ENCODE measurements at regions not wholly inside any gene's neighbourhood (a gene's known extent, or its start where the extent isn't known, plus 50 kb on each side); places are given as distances from the start of the nearest gene placed in this dataset.
A peak's percentile ranks its signal among the peaks of the same experiment; 100 is the strongest.
"Not testable (repeated sequence)": the region's sequence is repeated elsewhere in the genome, so short reads cannot be mapped to it uniquely, and the experiment has no call there.

DNA sequence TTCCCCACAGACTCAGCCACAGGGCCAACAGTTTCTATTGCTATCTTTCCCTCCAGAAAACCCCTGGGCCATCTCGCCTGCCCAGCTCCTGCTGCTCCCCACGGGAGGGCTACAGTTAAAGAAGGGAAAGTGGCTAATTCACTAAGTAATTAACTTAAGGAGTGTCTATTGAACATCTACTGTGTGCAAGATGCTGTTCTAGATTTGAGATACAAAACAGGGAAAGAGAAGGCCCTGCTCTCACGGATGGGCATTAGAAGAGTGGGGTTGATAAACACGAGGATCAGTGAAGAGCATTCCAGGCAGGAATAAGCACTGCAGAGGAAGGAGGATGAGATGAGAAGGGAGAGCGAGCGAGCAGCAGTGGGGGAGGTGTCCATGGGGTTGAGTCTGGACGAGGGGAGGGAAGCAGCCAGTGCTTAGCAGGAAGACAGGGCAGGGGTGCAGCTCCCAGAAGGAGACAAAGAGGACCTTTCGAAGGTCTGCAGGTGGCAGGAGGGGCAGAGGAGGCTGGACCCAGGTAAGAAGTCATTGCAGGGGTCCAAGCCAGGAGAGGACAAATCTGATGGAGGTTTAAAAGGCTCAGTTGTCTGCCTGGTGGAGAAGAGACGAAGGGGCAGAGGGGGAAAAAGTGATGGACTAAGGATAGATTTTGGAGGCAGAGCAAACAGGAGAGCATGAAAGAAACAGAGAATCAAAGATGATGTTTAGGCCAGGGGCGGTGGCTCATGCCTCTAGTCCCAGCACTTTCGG is 64.7 kb downstream of the KLF15 start:
- no peak for DNase-seq (ENCODE audit: low spot score)

DNA sequence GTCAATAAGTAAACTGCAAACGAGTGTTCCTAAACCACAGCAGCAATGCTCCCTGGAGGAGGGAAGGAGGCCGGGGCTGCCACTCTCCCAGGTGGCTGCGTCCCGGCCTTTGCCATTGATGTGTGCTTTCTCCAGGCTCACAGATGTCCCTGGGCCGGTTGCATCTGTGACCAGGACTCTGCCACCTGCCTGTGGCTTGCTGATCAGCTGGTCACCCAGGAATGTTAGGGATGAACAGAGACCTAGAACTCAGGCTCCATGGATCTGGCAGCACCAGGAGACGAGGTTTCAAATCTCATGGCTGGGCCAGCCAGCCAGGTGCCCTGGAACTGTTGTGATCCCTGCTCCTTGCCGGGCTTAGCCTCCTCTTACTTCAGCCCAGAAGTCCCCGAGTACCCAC is 65.7 kb downstream of the KLF15 start:
- DNase-seq (ENCODE audit: low spot score): no peak

DNA sequence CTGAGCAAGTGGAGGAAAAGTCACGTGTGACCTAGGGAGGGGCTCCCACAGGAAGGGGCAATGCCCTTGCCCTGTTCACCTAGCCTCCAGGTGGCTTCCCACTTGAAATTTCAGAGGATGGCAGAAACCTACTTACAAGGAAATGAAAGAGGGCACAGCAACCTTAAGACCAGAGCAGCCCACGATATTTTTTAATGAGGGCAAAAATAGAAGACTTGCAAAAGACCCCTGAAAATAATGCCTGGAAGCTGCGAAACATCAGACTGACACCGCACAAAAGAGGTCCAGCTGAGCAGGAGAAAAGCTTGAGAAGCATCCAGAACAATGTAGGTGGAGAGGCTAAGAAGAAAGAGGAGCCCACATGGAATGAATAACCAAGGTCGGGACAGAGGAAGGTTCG is 66.1 kb downstream of the KLF15 start:
- DNase-seq (ENCODE audit: low spot score): no peak

DNA sequence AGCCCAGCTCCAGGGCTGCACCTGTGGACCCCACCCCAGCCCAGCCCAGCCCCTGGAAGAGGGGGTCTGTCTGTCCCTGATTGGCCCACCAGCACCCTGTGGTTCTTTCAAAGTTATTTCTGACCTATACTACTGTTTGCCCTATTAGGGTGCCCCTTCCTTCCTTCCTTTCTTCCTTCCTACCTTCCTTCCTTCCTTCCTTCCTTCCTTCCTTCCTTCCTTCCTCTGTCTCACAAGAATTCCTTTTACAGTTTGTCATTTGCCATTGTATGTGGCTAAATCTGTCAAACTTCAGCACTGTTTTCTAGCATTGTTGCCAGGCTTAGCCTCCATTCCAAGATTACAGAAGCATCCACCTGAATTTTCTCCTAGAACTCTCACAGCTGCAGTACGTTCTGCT is 66.9 kb downstream of the KLF15 start:
- DNase-seq (ENCODE audit: low spot score): no peak

DNA sequence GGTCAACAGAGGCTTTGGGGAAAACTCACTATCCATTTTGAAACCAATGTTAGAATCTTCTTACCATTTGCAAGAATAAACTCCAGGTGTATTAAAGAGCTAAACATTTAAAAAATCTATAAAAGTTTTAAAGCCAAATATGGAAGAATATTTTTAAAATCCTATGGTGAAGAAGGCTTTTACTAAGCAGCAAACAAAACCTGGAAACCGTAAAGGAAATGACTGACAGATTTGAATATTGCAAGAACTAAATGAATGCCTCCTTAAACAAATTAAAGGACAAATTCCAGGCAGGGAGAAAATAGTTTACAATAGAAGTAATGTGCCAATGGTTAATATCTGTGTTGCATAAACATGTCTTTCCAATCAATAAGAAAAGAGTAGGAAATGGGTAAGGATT is 68.1 kb downstream of the KLF15 start:
- no peak for DNase-seq (ENCODE audit: low spot score)

DNA sequence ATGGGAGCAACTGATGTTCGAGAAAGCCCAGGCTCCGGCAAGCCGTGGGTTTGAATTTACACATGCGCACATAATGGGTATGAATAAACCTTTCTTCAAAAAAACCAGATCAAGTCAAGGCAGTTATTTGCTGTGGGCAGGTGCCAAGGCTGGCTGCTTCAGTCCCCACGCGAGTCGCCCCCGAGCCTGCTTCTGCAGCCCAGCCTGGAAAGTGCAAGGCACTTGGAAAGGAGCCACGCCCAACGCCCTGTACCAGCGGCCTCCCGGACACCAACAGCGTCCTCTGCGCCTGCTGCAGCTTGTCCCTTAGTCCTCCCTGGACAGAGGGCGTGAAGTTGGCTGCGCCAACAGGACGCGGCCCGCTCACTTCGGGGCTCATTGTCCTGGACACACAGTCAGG is 68.9 kb downstream of the KLF15 start:
- DNase-seq (ENCODE audit: low spot score): no peak

DNA sequence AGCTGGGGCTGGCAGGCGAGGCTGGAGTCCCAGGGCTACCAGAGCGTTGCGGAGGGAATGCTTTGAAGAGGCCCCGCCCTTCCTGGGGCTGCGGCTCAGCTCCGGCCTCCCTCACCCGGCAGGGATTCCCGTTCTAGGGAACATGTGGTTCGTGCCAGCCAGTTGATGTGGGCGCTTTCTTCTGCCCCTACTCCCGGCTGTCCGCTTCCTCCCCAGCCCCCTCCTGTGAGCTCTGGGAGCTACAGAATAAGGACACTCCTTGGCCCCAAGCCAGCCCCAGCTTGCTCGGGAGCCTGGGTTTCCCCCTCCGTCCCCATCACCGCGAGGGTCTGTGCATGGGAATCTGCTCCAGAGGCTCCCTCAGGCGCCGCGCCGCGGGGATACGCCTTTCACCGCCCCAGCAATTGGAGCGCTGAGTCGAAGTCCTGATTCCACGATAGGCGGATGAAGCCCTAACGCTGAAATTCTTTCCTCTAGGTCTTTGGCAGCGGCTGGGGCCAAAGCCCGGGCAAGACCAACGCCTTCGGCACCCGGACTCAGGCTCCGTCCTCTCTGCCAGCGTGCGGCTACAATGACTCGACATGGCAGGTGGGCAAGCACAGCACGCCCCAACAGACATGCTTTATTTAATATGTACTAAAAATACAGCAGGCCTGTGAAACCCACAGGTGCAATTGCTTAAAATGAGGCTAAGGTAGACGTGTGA is 69.5 kb downstream of the KLF15 start:
- DNase-seq (ENCODE audit: low spot score): peak; percentile 89

DNA sequence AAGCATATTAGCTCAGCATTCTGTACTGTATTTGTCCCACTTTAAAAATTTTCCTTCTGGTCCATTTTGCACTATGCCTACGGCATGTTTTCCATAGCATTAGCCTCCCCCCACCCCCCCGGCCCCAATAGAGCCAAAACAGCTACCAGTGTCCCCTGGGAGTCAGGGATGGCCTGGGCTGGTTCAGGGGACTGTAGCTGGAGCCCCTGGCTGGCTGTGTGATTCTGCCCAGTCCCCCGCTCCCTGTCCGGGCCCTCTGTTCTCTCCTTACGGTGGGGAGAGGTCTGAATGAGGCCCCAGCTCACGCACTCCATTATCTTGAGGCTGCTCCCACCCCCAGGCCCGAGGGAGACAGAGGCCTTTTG is 70.1 kb downstream of the KLF15 start:
- no peak for DNase-seq (ENCODE audit: low spot score)

DNA sequence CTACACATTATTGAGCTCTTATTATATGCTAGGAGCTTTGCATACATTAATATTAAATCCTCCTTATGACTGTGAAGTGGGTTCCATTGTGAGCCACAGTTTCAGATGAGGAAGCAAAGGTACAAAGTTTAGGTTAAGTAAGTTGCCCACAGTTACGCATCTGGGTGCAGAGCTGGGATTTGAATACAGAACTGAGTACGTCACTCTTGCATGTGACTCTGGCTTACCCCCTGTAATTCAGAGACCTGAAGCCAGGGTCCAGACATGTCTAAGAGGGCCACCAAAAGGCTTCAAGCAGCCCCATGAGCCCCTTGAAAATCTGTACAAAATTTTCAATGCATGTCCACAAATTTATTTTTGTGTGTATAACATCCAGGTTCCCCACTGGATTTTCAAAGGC is 71.8 kb downstream of the KLF15 start:
- DNase-seq (ENCODE audit: low spot score): no peak

DNA sequence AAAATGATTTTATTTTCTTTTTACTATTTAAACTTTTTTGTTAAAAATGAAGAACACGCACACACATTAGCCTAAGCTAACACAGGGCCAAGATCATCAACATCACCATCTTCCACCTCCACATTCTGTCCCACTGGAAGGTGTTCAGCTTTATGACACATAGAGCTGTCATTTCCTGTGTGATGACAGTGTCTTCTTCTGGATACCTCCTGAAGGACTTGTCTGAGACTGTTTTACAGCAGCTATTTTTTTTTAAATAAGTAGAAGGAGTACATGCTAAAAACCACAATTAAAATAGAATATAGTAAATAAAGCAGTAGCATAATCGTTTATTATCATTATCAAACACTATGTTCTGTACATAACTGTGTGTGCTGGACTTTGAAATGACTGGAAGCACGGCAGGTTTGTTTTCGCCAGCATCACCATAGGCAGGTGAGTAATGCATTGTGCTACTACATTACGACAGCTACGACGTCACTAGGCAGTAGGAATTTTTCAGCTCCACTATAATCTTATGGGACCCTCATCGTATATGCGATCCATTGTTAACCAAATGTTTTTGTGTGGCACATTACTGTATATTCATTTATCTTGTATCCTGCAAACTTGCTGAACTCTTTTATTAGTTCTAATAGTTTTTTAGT is 72.8 kb downstream of the KLF15 start:
- no peak for DNase-seq (ENCODE audit: low spot score)

DNA sequence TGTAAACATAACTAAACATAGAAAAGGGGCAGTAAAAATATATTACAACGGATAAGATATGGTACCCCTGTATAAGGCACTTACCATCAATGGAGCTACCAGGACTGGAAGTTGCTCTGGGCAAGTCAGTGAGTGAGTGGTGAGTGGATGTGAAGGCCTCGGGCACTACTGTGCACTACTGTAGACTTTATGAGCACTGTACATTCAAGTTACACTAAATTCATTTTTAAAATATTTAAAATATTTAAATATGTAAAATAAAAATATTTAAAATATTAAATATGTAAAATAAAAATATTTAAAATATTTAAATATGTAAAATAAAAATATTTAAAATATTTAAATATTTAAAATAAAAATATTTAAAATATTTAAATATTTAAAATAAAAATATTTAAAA is 73.6 kb downstream of the KLF15 start:
- DNase-seq (ENCODE audit: low spot score): not testable (repeated sequence)

DNA sequence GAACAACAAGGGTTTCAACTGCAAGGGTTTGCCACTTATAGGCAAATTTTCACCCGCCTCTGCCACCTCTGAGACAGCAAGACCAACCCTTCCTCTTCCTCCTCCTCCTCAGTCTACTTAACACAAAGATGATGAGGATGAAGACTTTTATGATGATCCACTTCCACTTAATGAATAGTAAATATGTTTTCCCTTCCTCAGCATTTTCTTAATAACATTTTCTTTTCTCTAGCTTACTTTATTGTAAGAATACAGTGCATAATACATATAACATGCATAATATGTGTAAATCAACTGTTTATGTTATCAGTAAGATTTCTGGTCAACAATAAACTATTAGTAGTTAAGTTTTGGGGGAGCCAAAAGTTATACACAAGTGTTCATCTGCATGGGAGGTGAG is 77.4 kb downstream of the KLF15 start:
- no peak for DNase-seq (ENCODE audit: low spot score)

DNA sequence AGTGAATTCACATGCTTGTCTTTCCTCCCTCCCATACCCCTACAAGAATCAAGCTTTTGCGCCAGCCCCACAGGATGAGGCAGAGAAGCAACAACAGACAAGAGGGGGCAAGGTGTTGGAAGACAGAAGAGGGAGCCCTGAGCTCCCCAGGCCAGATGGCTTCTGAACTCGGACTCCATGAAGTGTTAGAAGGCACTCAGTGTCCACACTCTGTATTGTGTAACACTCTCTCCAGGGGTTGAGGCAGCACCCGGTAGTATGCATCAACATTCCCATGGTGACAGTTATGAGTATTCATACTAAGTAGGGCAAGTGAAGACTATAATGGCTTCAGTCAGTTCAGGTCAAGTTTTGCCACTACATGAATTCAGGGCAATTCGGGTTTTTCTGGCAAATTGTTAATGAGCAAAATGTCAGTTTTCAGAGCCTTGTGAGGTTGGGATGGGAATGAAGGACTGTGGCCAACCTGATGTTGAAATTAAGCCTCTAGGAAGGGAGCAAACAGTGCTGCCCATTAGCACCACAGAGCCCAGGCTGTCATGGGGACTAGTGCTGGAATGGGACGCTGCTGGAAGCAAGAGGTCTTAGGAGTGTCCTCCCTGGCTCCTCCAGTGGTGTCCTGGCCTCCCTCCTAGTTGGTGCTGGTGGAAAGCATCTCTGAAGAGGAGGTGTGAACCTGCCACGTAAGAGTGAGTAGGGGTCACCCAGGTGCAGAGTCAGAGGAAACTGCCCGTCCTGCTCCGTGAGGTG is 79.4 kb downstream of the KLF15 start:
- no peak for DNase-seq (ENCODE audit: low spot score)

DNA sequence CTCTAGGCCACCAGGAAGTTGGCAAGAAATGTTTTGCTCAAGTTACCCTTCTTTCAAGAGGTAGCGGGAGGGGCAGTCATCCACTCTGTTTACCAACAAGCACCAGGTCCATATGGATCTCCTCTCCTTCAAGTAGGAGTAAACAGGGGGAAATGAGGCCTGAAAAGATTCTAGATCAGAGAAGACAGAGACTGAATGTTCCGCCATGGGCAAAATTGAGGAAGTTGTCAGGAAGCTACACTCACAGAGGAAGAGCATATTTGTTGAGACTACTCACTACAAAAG is 81.6 kb downstream of the KLF15 start:
- no peak for DNase-seq (ENCODE audit: low spot score)

DNA sequence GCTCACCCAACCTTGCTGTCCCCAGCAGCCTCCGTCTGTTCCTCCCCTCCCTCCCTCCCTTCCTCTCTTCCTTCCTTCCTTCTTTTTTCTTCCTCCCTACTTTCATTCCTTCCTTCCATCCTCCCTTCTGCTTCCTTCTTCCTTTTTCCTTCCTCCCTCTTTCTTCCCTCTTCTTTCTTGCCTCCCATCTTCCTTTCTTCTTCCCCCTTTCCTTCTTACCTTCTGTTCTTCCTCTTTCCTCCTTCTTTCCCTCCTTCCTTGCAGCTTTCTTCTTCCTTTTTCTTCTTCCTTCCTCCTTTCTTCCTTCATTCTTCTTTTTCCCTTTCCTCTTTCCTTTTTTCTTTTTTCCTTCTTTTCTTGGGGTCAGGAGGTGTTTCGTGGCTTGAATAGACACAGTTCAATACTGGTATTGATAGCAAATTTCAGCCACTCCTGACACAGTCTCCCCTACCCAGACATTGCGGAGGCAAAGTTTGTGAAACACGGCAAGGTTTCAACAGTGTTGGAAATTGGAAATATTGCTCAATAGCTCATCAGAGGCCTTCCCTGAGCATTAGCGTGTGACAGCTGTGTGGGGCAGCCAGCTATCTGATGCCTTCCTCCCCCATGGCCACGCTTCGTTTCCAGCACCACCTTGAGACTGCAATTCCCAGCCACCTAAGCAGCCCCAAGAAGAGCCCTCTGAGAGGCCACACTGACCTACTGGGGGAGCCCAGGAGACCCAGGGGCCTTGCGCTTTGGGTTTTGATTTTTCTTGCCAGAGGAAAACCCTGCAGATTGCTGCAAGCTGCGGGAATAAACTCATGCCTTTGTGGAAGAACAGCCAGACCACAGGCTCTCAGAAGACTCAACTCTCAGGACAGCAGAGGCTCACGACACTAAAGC is 82.2 kb downstream of the KLF15 start:
- DNase-seq (ENCODE audit: low spot score): no peak

DNA sequence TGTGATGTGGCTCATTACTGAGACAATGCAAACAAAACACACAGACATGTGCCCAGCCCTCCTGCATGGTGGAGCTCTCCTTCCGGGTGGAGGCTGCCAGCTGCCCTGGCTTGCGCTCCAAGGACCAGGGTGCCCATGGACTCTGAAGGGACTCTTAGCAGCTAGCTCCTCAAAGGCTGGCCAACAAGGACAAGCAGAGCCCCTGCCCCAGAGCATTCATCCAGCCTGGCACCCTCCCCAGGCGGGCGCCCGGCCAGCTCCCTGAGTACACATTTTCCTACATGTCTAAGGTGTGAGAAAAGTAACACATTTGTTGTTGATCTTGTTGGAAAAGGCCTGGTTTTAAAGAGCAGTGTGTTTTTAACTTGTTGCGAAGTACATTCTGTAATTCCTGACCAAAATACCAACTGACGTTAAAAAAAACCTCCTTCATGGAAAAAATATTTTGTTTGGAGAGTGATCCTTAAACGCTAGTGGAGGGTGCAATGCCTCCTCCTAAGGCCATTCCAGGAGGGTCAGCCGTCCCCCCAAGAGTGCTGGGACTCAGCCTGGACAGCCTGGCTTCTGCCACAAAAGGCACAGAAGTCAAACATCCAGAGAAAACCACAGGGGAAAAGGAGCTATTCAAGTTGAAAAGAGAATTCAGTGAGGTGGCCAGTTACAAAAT is 86.9 kb downstream of the KLF15 start:
- no peak for DNase-seq (ENCODE audit: low spot score)

DNA sequence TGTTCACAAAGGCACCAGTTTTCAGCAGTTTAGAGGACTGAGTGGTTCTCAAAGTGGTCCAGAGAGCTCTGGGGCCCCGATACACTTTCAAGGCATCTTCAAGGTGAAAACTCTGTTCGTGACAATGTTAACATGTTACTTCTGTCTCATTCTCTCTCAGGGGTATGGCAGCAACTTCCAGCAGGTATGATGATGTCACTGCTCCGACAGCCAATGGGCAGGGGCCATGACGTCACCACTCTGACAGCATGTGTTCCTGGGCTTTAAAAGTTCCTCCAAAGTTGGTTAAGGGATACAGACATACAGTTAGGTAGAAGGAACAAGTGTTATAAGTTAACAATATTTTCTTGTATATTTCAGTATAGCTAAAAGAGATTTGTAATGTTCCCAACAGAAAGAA is 87.9 kb downstream of the KLF15 start:
- DNase-seq (ENCODE audit: low spot score): no peak

DNA sequence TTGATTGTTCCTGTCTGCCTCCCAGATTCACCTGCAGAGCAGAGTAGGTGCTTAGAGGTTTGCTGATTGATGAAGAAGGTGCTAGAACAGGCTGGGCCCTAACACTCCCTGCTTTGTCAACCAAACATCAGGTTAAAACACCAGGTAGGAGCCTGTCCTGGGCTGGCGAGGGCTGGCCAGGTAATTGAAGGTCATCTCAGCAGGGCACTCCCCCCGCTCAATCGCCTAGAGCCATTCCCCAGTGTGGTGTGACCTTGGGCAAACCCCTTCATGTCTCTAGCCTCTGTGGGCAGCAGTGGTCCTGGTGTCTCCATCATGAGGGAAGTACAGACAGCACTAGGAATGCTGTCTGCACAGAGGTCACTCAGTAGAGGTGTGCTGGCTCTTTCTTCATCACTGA is 88.3 kb downstream of the KLF15 start:
- no peak for DNase-seq (ENCODE audit: low spot score)

DNA sequence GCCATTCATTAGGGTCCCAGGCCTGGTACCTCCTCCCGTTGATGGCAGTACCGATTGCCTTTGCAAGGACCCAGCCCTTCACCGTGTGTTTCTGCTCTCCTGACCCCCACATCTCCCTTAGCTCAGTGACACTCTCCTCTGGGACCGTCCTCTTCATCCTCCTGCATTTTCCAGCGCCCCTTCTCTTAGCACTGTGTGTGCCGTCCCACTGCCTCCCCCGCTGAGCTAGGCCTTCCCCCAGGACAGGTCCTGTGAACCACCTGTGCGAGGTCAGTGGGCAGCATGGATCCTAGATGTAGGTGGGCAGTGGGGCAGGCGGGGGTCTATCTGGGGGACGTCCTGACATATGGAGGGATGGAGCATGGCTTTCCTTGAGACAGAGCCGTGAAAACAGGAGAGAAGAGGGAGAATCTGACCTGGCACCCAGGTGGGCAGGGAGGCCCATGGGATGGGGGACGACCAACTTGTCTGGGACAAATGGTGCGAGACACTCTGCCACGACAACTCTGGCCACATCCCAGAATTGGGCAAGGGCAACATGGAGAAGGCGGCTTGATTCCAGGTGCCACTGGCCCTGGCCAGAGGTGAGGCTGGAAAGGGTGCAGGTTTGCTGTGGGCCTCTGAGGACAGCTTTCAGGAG is 87.7 kb upstream of the ALDH1L1 start:
- no peak for DNase-seq (ENCODE audit: low spot score)

Measured in mesenteric fat pad (tissue), 1 donor.